ENCODE measurements at regions not wholly inside any gene's neighbourhood (a gene's known extent, or its start where the extent isn't known, plus 50 kb on each side); places are given as distances from the start of the nearest gene placed in this dataset.

- no peak overlapping the region for H3K4me3 ChIP-seq (ENCODE audit: low read depth, poor library complexity, severe bottlenecking)
- TF ChIP-seq CTCF (IDR thresholded peaks at IDR 0.05), result no peak
- no peak for TF ChIP-seq POLR2A (IDR thresholded peaks at IDR 0.05)
- DNase-seq (ENCODE audit: low spot score in 2 of 2), result no peak
- intact Hi-C loops (cut with DNase I; ENCODE audit: low total_unique reads), result no loop called here
- 69 to 72% methylated on average over 3 of the region's 3 CpGs for WGBS, 2 donors
Observed at GRCh38 chr5:142481410-142481809, 156.6 kb upstream of the SPRY4 start.

GRCh38 chr5:142479854-142480519, 155.2 kb upstream of the SPRY4 start:
- intact Hi-C loops (cut with DNase I; ENCODE audit: low total_unique reads), result no loop called here
- no peak for TF ChIP-seq POLR2A (IDR thresholded peaks at IDR 0.05)
- 77 to 85% methylated on average over 3 of the region's 3 CpGs for WGBS, 2 donors
- no peak for DNase-seq (ENCODE audit: low spot score in 2 of 2)
- no peak overlapping the region for H3K4me3 ChIP-seq (ENCODE audit: low read depth, poor library complexity, severe bottlenecking)

- H3K4me3 ChIP-seq (ENCODE audit: low read depth, poor library complexity, severe bottlenecking), result no peak overlapping the region
- no peak for TF ChIP-seq CTCF (IDR thresholded peaks at IDR 0.05)
- no peak for TF ChIP-seq POLR2A (IDR thresholded peaks at IDR 0.05)
- intact Hi-C loops (cut with DNase I; ENCODE audit: low total_unique reads), result no loop called here
- DNase-seq (ENCODE audit: low spot score in 2 of 2), result no peak
Observed at GRCh38 chr5:142479150-142479549, 154.3 kb upstream of the SPRY4 start.

GRCh38 chr5:142478113-142478512, 153.3 kb upstream of the SPRY4 start:
- no peak for TF ChIP-seq POLR2A (IDR thresholded peaks at IDR 0.05)
- TF ChIP-seq CTCF (IDR thresholded peaks at IDR 0.05), result no peak
- no peak for DNase-seq (ENCODE audit: low spot score in 2 of 2)
- intact Hi-C loops (cut with DNase I; ENCODE audit: low total_unique reads), result no loop called here
- no peak overlapping the region for H3K4me3 ChIP-seq (ENCODE audit: low read depth, poor library complexity, severe bottlenecking)
- 70 to 80% methylated on average over 1 of the region's 1 CpG for WGBS, 2 donors

- intact Hi-C loops (cut with DNase I; ENCODE audit: low total_unique reads), result no loop called here
- DNase-seq (ENCODE audit: low spot score in 2 of 2), result no peak
- TF ChIP-seq CTCF (IDR thresholded peaks at IDR 0.05) (no peak), POLR2A (IDR thresholded peaks at IDR 0.05) (no peak)
- no peak overlapping the region for H3K4me3 ChIP-seq (ENCODE audit: low read depth, poor library complexity, severe bottlenecking)
- 55 to 66% methylated on average over 2 of the region's 2 CpGs for WGBS, 2 donors
Observed at GRCh38 chr5:142475102-142475513, 150.3 kb upstream of the SPRY4 start.

- intact Hi-C loops (cut with DNase I; ENCODE audit: low total_unique reads), result no loop called here
- TF ChIP-seq CTCF (IDR thresholded peaks at IDR 0.05) (no peak), POLR2A (IDR thresholded peaks at IDR 0.05) (no peak)
- no peak for DNase-seq (ENCODE audit: low spot score in 2 of 2)
- WGBS, 2 donors, result 60 to 72% methylated on average over 2 of the region's 2 CpGs
- H3K4me3 ChIP-seq (ENCODE audit: low read depth, poor library complexity, severe bottlenecking), result no peak overlapping the region
Observed at GRCh38 chr5:142474431-142475094, 149.7 kb upstream of the SPRY4 start.

Data from lower leg skin (tissue), 4 donors.